ENCODE measurements at regions not wholly inside any gene's neighbourhood (a gene's known extent, or its start where the extent isn't known, plus 50 kb on each side); places are given as distances from the start of the nearest gene placed in this dataset.

- in situ Hi-C loops (cut with HindIII; ENCODE audit: low pct_unique_long_range_greater_than_20kb, low sequenced_read_pairs), result no loop called here
- DNase-seq (ENCODE audit: low read depth in 1 of 2, low spot score in 1 of 2), result no peak
- no peak for TF ChIP-seq JUND (IDR thresholded peaks at IDR 0.05; ENCODE audit: low read depth)
Measured at GRCh38 chr3:152695840-152696239, 139.1 kb upstream of the P2RY1 start.

GRCh38 chr3:152696962-152697361 is 138.0 kb upstream of the P2RY1 start:
- TF ChIP-seq JUND (IDR thresholded peaks at IDR 0.05; ENCODE audit: low read depth), result no peak
- in situ Hi-C loops (cut with HindIII; ENCODE audit: low pct_unique_long_range_greater_than_20kb, low sequenced_read_pairs), result no loop called here
- no peak for DNase-seq (ENCODE audit: low read depth in 1 of 2, low spot score in 1 of 2)

- TF ChIP-seq JUND (IDR thresholded peaks at IDR 0.05; ENCODE audit: low read depth), result no peak
- in situ Hi-C loops (cut with HindIII; ENCODE audit: low pct_unique_long_range_greater_than_20kb, low sequenced_read_pairs), result no loop called here
- no peak for DNase-seq (ENCODE audit: low read depth in 1 of 2, low spot score in 1 of 2)
Measured at GRCh38 chr3:152703245-152703890, 131.6 kb upstream of the P2RY1 start.

GRCh38 chr3:152706991-152707713 is 127.8 kb upstream of the P2RY1 start:
- peak in 1 of 2 experiments; percentile 26 for DNase-seq (ENCODE audit: low read depth in 1 of 2, low spot score in 1 of 2)
- in situ Hi-C loops (cut with HindIII; ENCODE audit: low pct_unique_long_range_greater_than_20kb, low sequenced_read_pairs), result no loop called here
- no peak for TF ChIP-seq JUND (IDR thresholded peaks at IDR 0.05; ENCODE audit: low read depth)

- no peak for TF ChIP-seq JUND (IDR thresholded peaks at IDR 0.05; ENCODE audit: low read depth)
- DNase-seq (ENCODE audit: low read depth in 1 of 2, low spot score in 1 of 2), result no peak
- in situ Hi-C loops (cut with HindIII; ENCODE audit: low pct_unique_long_range_greater_than_20kb, low sequenced_read_pairs), result no loop called here
Measured at GRCh38 chr3:152709659-152710058, 125.3 kb upstream of the P2RY1 start.

- no peak for DNase-seq (ENCODE audit: low read depth in 1 of 2, low spot score in 1 of 2)
- TF ChIP-seq JUND (IDR thresholded peaks at IDR 0.05; ENCODE audit: low read depth), result no peak
- in situ Hi-C loops (cut with HindIII; ENCODE audit: low pct_unique_long_range_greater_than_20kb, low sequenced_read_pairs), result no loop called here
Measured at GRCh38 chr3:152710549-152710948, 124.4 kb upstream of the P2RY1 start.

GRCh38 chr3:152713989-152714388 is 120.9 kb upstream of the P2RY1 start:
- no peak for TF ChIP-seq JUND (IDR thresholded peaks at IDR 0.05; ENCODE audit: low read depth)
- peak in 1 of 2 experiments; percentile 24 for DNase-seq (ENCODE audit: low read depth in 1 of 2, low spot score in 1 of 2)
- in situ Hi-C loops (cut with HindIII; ENCODE audit: low pct_unique_long_range_greater_than_20kb, low sequenced_read_pairs), result no loop called here

GRCh38 chr3:152714507-152714906 is 120.4 kb upstream of the P2RY1 start:
- in situ Hi-C loops (cut with HindIII; ENCODE audit: low pct_unique_long_range_greater_than_20kb, low sequenced_read_pairs), result no loop called here
- DNase-seq (ENCODE audit: low read depth in 1 of 2, low spot score in 1 of 2), result no peak
- no peak for TF ChIP-seq JUND (IDR thresholded peaks at IDR 0.05; ENCODE audit: low read depth)

- TF ChIP-seq JUND (IDR thresholded peaks at IDR 0.05; ENCODE audit: low read depth), result no peak
- no peak for DNase-seq (ENCODE audit: low read depth in 1 of 2, low spot score in 1 of 2)
- in situ Hi-C loops (cut with HindIII; ENCODE audit: low pct_unique_long_range_greater_than_20kb, low sequenced_read_pairs), result no loop called here
Measured at GRCh38 chr3:152717252-152717651, 117.7 kb upstream of the P2RY1 start.

- no peak for DNase-seq (ENCODE audit: low read depth in 1 of 2, low spot score in 1 of 2)
- in situ Hi-C loops (cut with HindIII; ENCODE audit: low pct_unique_long_range_greater_than_20kb, low sequenced_read_pairs), result no loop called here
- no peak for TF ChIP-seq JUND (IDR thresholded peaks at IDR 0.05; ENCODE audit: low read depth)
Measured at GRCh38 chr3:152718810-152719209, 116.1 kb upstream of the P2RY1 start.

GRCh38 chr3:152719264-152719663 is 115.7 kb upstream of the P2RY1 start:
- no peak for TF ChIP-seq JUND (IDR thresholded peaks at IDR 0.05; ENCODE audit: low read depth)
- in situ Hi-C loops (cut with HindIII; ENCODE audit: low pct_unique_long_range_greater_than_20kb, low sequenced_read_pairs), result no loop called here
- DNase-seq (ENCODE audit: low read depth in 1 of 2, low spot score in 1 of 2), result no peak

- TF ChIP-seq JUND (IDR thresholded peaks at IDR 0.05; ENCODE audit: low read depth), result no peak
- in situ Hi-C loops (cut with HindIII; ENCODE audit: low pct_unique_long_range_greater_than_20kb, low sequenced_read_pairs), result no loop called here
- DNase-seq (ENCODE audit: low read depth in 1 of 2, low spot score in 1 of 2), result no peak
Measured at GRCh38 chr3:152720951-152721718, 113.8 kb upstream of the P2RY1 start.

- in situ Hi-C loops (cut with HindIII; ENCODE audit: low pct_unique_long_range_greater_than_20kb, low sequenced_read_pairs), result no loop called here
- no peak for TF ChIP-seq JUND (IDR thresholded peaks at IDR 0.05; ENCODE audit: low read depth)
- DNase-seq (ENCODE audit: low read depth in 1 of 2, low spot score in 1 of 2), result no peak
Measured at GRCh38 chr3:152724270-152724669, 110.7 kb upstream of the P2RY1 start.
